ENCODE measurements at regions not wholly inside any gene's neighbourhood (a gene's known extent, or its start where the extent isn't known, plus 50 kb on each side); places are given as distances from the start of the nearest gene placed in this dataset.

DNA sequence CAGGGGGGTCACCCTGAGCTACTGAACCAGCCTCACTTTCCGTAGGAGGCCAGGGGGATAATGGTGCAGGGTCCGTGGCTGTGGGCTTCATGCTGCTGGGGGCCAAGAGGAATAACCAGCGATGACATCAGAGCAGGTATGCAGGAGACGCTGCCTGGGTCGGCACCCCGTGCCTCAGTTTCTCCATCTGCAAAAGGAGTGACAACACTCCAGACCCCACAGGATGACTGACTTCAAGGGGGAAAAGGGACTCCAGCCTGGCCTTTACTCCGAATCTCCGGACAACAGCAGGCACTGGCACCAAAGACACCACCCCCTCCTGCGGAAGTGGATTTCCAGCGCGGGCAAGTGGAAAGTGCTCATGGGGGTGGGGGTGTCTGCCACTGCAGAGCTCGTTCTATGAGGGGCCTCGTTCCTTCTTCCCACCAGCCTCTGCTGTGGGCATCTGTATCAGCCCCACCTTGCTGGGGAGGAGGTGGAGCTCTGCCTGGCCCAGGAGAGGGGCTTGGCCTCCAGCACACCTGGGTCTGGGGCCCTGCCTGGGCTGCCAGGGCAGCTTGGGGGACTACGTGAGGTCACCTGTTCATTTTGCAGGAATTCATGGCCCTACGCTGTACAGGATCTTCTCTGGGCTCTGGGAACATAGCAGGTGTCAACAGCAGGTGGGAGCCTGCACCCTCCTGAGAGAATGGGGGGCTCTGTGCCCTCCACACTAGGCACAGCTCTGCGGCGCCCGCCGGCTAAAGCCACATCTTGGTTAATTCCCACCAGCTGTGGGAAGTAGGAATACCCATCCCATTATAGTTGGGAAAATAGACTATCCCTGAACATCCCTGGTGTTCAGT, 216.6 kb upstream of the C14orf180 start:
- no peak for ATAC-seq (ENCODE audit: low FRiP score)
- H3K4me1 ChIP-seq (ENCODE audit: control insufficient read depth in 1 of 2, insufficient read depth in 2 of 2, low read length in 2 of 2): no peaks in the 10 kb centered on the region
- DNase-seq: peak; percentile 37 to 43
- no peaks in the 10 kb centered on the region for H3K36me3 ChIP-seq (ENCODE audit: control insufficient read depth in 1 of 2, insufficient read depth in 2 of 2, low read length in 1 of 2)
- H3K27me3 ChIP-seq (ENCODE audit: control insufficient read depth in 1 of 2, insufficient read depth in 2 of 2, low read length in 1 of 2): no peaks in the 10 kb centered on the region
- H3K9me3 ChIP-seq (ENCODE audit: control insufficient read depth, low read length): no peaks in the 10 kb centered on the region
- intact Hi-C loops (cut with DNase I): no loop called here
- WGBS, 2 donors: 85 to 87% methylated on average over 19 of the region's 19 CpGs
- H3K27ac ChIP-seq (ENCODE audit: low read depth in 1 of 2, low read length in 2 of 2): no peak overlapping the region
- H3K4me3 ChIP-seq (ENCODE audit: low read length in 2 of 2): no peak overlapping the region

DNA sequence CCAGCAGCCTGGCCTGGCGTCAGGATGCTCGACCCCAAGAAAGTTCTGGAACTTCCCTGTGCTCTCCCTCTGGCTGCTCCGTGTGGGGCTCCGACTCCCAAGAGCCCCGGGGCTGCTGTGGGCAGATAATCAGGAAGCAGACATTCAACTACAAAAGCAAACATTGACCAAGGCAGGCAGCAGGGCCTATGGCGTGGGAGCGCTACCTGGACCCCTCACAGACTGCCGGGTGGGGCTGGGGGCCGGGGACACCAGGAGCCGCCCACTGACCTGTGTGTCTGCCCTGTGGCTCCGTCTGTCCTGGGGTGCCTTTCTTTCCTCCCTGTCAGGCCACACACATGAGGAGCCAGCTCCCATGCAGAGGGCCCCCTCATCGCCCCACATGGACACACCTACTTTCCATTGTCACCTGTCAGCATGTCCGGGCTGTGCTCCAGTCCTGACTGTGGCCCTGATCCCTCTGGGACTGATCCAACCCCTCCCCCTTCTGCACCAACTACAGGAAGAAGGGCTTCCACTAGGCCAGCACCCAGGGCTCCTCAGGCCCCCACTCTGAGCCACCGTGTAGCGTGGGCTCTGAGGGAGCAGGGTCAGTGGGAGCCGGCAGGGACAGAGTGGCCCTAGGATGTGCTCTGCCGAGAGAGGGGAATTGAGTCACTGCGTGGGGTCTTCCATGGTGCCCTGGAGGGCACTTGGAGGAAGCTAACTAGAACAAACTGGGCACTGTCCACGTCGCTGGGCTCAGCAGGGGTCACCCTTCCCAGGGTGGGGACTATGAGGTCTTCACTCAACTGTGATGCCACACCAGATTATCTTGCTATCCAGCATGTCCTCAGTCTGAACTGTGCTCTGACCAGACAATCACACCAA, 215.4 kb upstream of the C14orf180 start:
- ATAC-seq (ENCODE audit: low FRiP score) (no peak), DNase-seq (peak; percentile 26 to 45)
- H3K27ac ChIP-seq (ENCODE audit: low read depth in 1 of 2, low read length in 2 of 2): no peak overlapping the region
- intact Hi-C loops (cut with DNase I): no loop called here
- H3K4me1 ChIP-seq (ENCODE audit: control insufficient read depth in 1 of 2, insufficient read depth in 2 of 2, low read length in 2 of 2): no peaks in the 10 kb centered on the region
- WGBS, 2 donors: 67 to 69% methylated on average over 20 of the region's 20 CpGs
- H3K27me3 ChIP-seq (ENCODE audit: control insufficient read depth in 1 of 2, insufficient read depth in 2 of 2, low read length in 1 of 2): no peaks in the 10 kb centered on the region
- no peak overlapping the region for H3K4me3 ChIP-seq (ENCODE audit: low read length in 2 of 2)
- no peaks in the 10 kb centered on the region for H3K36me3 ChIP-seq (ENCODE audit: control insufficient read depth in 1 of 2, insufficient read depth in 2 of 2, low read length in 1 of 2)
- no peaks in the 10 kb centered on the region for H3K9me3 ChIP-seq (ENCODE audit: control insufficient read depth, low read length)

DNA sequence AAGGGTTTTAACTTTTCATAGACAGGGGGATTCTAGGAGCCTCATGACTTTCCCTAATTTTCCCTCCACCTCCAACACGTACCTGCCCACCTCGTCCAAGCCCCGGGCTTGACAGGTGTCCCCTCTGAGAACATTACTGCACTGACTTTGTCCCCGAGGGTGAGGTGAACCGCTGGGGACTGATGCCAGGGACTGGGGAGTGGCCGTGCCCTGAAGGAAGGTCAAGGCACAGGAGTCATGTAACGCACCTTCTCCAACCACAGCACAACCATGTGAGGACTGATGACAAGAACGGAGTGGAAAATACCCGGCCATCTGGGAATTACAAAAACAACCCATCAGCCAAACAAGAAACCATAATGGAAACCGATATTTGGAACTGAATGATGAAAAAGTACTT, 214.7 kb upstream of the C14orf180 start:
- ATAC-seq (ENCODE audit: low FRiP score): no peak
- 81 to 86% methylated on average over 10 of the region's 10 CpGs for WGBS, 2 donors
- no peak overlapping the region for H3K4me3 ChIP-seq (ENCODE audit: low read length in 2 of 2)
- H3K36me3 ChIP-seq (ENCODE audit: control insufficient read depth in 1 of 2, insufficient read depth in 2 of 2, low read length in 1 of 2): no peaks in the 10 kb centered on the region
- H3K4me1 ChIP-seq (ENCODE audit: control insufficient read depth in 1 of 2, insufficient read depth in 2 of 2, low read length in 2 of 2): no peaks in the 10 kb centered on the region
- H3K9me3 ChIP-seq (ENCODE audit: control insufficient read depth, low read length): no peaks in the 10 kb centered on the region
- DNase-seq: peak; percentile 33 to 41
- no peaks in the 10 kb centered on the region for H3K27me3 ChIP-seq (ENCODE audit: control insufficient read depth in 1 of 2, insufficient read depth in 2 of 2, low read length in 1 of 2)
- H3K27ac ChIP-seq (ENCODE audit: low read depth in 1 of 2, low read length in 2 of 2): no peak overlapping the region
- intact Hi-C loops (cut with DNase I): no loop called here

DNA sequence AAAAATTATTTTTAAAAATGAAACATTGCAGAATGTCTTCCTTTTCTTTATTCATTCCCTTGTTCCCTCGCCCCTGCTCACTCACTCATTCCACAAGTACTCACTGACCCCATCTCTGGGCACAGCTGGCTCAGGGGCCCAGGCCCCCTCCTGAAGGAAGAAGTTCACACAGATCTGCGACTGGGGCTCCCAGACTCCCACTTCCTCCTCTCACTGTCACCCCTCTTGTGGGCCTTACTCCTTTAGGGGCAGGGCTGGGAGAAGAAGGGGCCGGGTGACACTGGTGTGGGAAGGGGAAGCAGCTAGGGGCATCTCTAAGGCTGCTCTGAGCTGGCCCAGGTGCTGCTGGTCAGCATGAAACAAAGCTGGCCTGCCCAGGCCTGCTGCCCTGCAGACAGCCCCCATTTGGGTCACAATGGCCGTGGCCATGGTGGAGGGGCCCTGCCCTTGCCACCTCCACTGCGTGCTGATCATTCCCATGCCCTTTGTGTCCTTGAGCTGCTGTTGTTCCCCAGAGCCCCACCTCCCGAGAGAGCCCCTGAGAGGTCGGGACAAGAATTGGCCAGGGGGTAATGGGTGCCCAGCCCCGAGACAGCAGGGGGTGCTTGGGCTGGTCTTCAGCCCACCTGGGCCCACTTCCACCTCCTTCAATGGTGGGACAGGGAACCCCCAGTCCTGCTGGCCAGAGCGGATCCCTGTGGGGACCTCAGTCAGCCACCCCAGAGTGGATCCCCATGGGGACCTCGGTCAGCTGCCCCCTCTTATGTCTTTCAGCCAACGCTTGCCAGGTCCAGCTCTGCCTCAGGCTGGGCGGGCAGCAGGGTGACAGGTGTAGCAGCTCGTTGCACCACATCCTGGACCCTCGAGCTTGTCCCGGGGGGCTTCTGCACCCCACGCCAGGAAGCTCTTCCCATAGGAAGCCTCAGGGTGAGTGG, 212.4 kb upstream of the C14orf180 start:
- DNase-seq: peak; percentile 30 to 59
- H3K4me1 ChIP-seq (ENCODE audit: control insufficient read depth in 1 of 2, insufficient read depth in 2 of 2, low read length in 2 of 2): no peaks in the 10 kb centered on the region
- no peak for ATAC-seq (ENCODE audit: low FRiP score)
- H3K36me3 ChIP-seq (ENCODE audit: control insufficient read depth in 1 of 2, insufficient read depth in 2 of 2, low read length in 1 of 2): no peaks in the 10 kb centered on the region
- no peaks in the 10 kb centered on the region for H3K27me3 ChIP-seq (ENCODE audit: control insufficient read depth in 1 of 2, insufficient read depth in 2 of 2, low read length in 1 of 2)
- 73 to 78% methylated on average over 16 of the region's 16 CpGs for WGBS, 2 donors
- H3K9me3 ChIP-seq (ENCODE audit: control insufficient read depth, low read length): peaks cover 4% of the 10 kb centered on the region
- no peak overlapping the region for H3K27ac ChIP-seq (ENCODE audit: low read depth in 1 of 2, low read length in 2 of 2)
- no peak overlapping the region for H3K4me3 ChIP-seq (ENCODE audit: low read length in 2 of 2)
- intact Hi-C loops (cut with DNase I): no loop called here

DNA sequence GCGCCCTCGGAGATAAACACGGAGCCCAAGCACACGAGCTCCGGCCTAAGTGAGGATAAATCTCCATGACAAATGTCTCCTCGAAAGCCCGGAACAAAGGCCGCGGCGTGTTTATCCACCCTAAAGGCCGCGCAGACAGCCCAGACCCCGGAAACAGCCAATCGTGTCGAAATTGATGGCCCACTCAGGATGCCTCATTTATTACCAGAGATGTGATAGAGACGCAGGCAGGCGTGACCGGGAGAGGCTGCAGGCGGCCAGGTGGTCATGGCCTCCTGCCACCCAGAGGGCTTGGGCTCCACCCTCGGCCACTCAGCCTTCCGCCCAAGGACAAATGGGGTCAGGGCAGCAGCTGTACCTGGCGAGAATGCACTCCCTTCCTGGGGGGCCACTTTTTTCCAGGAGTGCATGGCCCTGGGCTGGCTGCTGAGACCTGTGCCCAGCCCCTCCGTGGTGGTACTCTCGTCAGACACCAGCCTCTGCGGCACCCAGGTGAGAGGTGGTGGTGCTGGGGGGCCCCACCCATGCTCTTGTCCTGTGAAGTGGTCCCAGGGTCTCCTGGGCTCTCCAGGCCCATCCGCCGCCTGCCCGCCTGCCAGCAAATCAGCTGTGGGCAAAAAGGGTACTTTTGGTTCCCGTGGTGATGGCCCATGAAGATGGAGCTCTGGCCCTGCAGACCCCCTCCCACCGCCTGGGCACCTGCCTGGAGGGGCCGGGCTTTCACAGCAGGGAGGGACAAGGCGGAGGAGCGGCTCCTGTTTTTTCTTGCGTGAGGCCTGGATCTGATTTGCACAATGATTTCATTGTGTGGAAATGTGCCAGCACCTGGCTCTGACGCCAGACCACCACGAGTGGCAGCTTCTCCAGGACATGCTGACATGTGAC, 211.5 kb upstream of the C14orf180 start:
- WGBS, 2 donors: 30 to 48% methylated on average over 36 of the region's 36 CpGs
- Histone ChIP-seq H3K4me1 (ENCODE audit: control insufficient read depth in 1 of 2, insufficient read depth in 2 of 2, low read length in 2 of 2) (no peaks in the 10 kb centered on the region), H3K36me3 (ENCODE audit: control insufficient read depth in 1 of 2, insufficient read depth in 2 of 2, low read length in 1 of 2) (no peaks in the 10 kb centered on the region), H3K27me3 (ENCODE audit: control insufficient read depth in 1 of 2, insufficient read depth in 2 of 2, low read length in 1 of 2) (no peaks in the 10 kb centered on the region), H3K4me3 (ENCODE audit: low read length in 2 of 2) (no peak overlapping the region), H3K9me3 (ENCODE audit: control insufficient read depth, low read length) (peaks cover 4% of the 10 kb centered on the region), H3K27ac (ENCODE audit: low read depth in 1 of 2, low read length in 2 of 2) (no peak overlapping the region)
- peak; percentile 36 to 65 for DNase-seq
- intact Hi-C loops (cut with DNase I): no loop called here
- ATAC-seq (ENCODE audit: low FRiP score): no peak

DNA sequence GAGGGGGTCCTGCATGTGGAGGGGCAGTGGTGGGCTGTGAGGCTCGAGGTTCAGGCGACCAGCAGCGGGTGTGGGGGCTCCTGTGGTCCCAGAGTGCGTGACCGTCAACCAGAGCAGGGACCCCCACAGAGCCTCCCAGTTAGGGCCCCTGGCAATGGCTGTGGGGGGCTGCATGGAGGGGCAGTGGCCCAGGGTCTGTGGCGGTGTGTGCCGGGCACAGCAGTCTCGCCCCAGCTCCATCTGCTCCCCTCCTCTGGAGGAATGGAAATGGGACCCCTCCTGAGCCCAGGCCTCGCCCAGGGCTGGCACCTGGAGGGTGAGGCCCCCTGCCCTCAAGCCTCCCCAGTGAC, 210.8 kb upstream of the C14orf180 start:
- peaks cover 4% of the 10 kb centered on the region for H3K9me3 ChIP-seq (ENCODE audit: control insufficient read depth, low read length)
- no peak overlapping the region for H3K4me3 ChIP-seq (ENCODE audit: low read length in 2 of 2)
- no peak for ATAC-seq (ENCODE audit: low FRiP score)
- no peak overlapping the region for H3K27ac ChIP-seq (ENCODE audit: low read depth in 1 of 2, low read length in 2 of 2)
- WGBS, 2 donors: 76 to 83% methylated on average over 9 of the region's 9 CpGs
- no peaks in the 10 kb centered on the region for H3K36me3 ChIP-seq (ENCODE audit: control insufficient read depth in 1 of 2, insufficient read depth in 2 of 2, low read length in 1 of 2)
- DNase-seq: peak; percentile 20 to 44
- no peaks in the 10 kb centered on the region for H3K27me3 ChIP-seq (ENCODE audit: control insufficient read depth in 1 of 2, insufficient read depth in 2 of 2, low read length in 1 of 2)
- intact Hi-C loops (cut with DNase I): no loop called here
- H3K4me1 ChIP-seq (ENCODE audit: control insufficient read depth in 1 of 2, insufficient read depth in 2 of 2, low read length in 2 of 2): no peaks in the 10 kb centered on the region

DNA sequence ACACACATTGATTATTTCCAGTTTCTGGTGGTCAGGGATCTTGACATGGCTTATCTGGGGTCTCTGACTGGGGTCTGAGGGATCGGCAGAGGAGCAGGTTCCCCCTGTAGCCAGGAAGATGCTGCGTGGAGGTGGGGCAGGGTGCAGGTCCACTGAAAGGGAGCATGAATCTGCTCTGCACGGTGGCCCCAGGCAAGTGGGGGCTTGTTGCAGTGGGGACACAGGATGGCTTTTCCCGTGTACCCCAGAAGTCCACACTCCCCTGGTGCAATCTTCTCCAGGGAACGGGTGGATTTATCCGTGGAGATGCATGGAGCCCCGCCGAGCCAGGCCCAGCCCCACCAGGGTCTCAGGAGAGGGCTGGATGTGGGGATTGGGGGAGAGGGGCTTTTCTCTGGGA, 210.4 kb upstream of the C14orf180 start:
- no peak for ATAC-seq (ENCODE audit: low FRiP score)
- 63 to 69% methylated on average over 8 of the region's 8 CpGs for WGBS, 2 donors
- no peaks in the 10 kb centered on the region for H3K27me3 ChIP-seq (ENCODE audit: control insufficient read depth in 1 of 2, insufficient read depth in 2 of 2, low read length in 1 of 2)
- no peaks in the 10 kb centered on the region for H3K36me3 ChIP-seq (ENCODE audit: control insufficient read depth in 1 of 2, insufficient read depth in 2 of 2, low read length in 1 of 2)
- H3K27ac ChIP-seq (ENCODE audit: low read depth in 1 of 2, low read length in 2 of 2): no peak overlapping the region
- H3K4me3 ChIP-seq (ENCODE audit: low read length in 2 of 2): no peak overlapping the region
- intact Hi-C loops (cut with DNase I): no loop called here
- DNase-seq: peak; percentile 23 to 51
- peaks cover 4% of the 10 kb centered on the region for H3K9me3 ChIP-seq (ENCODE audit: control insufficient read depth, low read length)
- H3K4me1 ChIP-seq (ENCODE audit: control insufficient read depth in 1 of 2, insufficient read depth in 2 of 2, low read length in 2 of 2): no peaks in the 10 kb centered on the region
